ENCODE measurements at regions not wholly inside any gene's neighbourhood (a gene's known extent, or its start where the extent isn't known, plus 50 kb on each side); places are given as distances from the start of the nearest gene placed in this dataset.
A peak's percentile ranks its signal among the peaks of the same experiment; 100 is the strongest.

DNA sequence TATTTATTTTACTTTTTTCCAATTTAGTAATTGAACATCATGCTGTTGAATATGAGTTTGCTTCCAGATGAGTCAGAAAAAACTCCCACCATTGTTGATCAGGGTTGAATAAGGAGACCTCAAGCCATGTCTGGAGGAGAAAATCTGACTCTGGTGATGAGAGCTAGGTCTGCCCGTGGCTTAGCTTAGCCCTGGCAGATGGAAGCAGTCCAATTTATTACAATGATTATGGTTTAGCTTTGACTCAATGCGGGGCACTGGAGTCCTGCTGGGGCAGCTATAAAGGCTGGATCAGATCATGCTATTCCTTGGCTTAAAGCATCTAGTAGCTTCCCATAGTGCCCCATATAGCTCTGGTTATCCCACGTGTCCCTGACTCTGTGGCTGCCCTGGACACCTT is 506.5 kb downstream of the MN1 start:
- no peak for DNase-seq (ENCODE audit: low read depth in 4 of 4, low spot score in 2 of 4)

DNA sequence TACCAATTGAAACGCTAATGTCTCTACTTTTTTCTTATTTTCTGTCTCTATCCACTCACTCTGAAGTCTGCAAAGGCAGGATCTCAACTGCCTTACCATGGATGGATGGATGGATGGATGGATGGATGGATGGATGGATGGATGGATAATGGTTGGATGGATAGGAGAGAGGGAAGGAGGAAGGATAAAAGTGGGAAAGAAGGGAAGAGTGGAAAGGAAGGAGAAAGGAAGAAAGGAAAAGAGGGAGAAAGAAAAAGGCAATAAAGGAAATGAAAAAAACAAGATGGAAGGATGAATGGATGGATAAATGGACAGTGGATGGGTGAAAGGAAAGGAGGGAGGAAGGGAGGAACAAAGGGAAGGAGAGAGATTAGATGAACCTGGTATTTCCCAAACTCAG is 506.0 kb downstream of the MN1 start:
- no peak for DNase-seq (ENCODE audit: low read depth in 4 of 4, low spot score in 2 of 4)

DNA sequence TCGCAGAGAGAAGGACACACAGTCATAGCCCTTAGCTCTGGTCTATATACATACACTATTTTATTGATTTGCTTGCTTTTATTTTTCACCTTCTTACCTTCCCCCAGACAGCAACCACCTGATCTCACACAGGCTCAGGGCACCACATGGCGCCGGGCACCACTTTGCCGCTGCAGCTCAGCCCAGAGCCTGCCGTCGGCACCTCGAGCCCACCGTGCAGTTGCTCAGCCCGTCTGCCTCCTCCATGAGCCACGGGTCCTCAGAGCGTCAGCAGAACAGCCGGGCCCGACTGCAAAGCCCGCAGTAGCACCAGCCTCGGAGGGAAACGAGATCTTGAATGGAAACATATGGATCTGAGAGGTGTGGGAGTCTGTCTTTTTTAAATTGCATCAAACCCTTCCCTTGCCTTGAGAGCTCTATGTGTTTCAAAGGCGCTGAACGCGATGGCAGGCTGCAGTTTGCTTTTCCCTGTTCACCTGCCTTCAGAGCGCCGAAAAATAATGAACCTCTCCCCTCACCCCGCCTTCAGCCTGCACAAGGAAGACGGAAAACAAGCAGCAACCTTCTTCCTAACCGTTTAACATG is 505.4 kb downstream of the MN1 start:
- DNase-seq (ENCODE audit: low read depth in 4 of 4, low spot score in 2 of 4): no peak

DNA sequence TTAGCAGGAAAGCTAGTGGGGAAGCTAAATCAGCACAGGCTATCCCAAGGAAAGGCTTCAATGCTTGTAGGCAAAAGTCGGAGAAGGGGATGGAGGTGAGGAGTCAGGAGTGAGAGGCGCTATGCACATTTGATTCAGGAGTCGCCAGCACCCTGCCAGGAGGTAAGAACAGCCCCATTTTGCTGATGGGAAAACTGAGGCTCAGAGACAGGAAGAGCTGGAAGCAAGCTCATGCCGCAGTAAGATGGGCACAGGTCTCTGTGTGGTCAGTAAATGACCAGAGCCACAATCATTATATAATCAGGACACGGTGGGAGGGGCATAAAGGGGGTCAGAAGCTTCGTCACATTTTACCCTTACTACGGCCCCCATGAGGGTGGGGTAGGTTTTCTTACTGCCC is 504.4 kb downstream of the MN1 start:
- DNase-seq (ENCODE audit: low read depth in 4 of 4, low spot score in 2 of 4): no peak

DNA sequence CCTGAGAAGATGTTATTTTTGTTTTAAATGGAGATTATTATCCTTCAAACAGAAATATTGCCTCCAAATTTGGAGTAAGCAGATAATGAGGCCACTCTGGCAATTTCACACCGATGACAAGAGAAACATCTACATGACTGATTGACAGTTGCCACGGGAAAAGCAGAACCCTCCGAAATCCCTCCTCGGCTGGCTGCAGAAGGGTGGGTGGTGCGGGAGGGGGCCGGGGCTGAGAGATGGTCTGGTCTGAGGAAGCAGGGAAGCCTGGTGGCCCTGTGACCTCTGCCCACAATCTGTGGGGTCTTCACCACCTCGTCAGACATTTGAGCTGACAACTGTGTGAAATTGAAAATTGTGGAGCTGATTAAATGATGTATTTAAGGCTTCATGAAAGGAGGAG is 503.2 kb downstream of the MN1 start:
- DNase-seq (ENCODE audit: low read depth in 4 of 4, low spot score in 2 of 4): no peak

DNA sequence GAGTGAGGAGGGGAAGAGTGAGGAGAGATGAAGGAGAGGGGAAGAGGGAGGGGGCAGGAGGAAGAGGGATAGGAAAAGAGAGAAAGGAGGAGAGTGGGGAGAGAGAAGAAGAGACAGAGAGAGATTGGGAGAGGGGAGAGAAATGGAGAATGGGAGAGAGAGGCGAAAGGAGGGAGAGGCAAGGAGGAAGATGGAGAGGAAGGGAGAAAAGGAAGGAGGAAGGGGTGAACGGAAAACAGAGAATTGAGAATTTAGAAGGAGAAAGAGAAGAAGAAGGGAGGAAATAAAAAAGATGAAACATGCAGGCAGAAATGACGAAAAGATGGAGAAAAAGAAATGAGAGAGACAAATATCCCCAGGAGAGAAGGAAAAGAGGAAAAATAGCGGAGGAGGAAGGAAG is 502.8 kb downstream of the MN1 start:
- DNase-seq (ENCODE audit: low read depth in 4 of 4, low spot score in 2 of 4): no peak

DNA sequence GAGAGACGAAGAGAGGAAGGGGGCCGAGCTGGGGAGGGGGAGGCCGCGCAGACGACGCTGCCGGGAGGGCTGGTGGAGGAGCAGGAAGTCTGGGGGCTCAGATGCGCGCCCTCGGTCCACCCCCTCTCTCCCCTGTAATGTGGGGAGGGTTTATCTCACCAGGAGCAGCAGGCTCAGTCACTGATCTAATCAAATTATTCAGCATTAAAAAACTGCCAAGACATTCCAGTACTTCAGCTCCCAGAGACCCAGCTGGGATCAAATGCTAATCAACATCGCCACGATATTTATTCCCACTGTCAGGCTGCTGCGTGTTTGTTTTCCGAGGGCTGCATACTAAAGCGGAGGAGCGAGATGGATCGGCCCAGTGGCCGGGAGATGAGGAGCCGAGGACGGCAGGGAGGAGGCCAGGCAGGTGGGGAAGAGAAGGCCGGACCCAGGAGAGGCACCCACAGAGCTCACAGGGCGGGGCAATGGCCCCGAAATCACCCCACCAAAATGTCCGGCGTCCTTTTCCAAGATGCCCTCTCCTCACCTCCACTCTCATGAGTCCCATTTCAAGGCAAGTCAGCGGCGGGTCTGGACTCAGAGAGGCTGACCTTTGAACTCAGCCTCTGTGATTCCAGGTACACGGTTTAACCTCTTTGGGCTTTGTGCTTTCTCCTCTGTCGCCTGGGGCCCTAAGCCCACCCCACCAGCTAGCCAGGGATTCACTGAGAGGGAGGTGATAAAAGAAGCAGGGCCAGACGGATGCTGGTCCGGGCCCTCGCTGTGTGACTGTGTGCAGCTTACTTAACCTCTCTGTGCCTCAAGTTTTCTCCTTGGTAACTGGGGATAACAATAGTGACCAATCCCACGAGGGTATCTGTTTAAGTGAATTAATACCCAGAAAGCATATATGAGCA is 502.1 kb downstream of the MN1 start:
- no peak for DNase-seq (ENCODE audit: low read depth in 4 of 4, low spot score in 2 of 4)

DNA sequence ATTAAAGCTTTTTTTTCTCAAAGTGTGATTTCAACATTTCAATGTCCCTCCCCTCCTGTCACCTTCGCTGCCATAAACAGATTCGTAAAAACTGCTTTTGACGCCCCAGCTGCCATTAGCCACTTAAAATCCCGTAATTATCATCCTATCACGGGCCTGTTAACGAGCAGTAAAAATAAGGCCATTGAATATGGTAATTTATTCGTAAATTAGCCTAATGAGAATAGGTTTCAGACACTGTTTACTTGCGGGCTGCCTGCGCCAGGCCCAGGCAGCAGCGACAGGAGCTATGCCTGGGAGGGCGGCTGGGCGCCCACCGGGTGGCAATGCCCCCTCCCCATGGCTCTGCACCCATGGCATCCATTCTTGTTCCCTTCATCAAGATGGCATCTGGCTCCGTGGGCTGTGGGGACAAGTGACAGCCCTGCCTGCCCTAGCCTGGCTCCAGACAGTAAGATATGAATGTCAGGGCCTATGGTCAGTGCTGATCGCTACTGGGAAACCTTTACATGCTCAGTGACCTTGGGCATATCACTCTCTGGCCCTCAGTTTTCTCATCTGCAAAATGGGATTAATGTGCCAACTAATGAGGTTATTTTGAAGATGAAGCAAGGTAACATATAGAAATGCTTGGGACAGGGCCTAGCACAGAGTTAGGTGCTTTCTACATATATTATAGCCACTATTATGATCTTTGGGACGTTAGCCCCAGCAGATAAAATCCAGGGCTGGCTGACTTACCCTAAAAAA is 500.8 kb downstream of the MN1 start:
- DNase-seq (ENCODE audit: low read depth in 4 of 4, low spot score in 2 of 4): no peak

DNA sequence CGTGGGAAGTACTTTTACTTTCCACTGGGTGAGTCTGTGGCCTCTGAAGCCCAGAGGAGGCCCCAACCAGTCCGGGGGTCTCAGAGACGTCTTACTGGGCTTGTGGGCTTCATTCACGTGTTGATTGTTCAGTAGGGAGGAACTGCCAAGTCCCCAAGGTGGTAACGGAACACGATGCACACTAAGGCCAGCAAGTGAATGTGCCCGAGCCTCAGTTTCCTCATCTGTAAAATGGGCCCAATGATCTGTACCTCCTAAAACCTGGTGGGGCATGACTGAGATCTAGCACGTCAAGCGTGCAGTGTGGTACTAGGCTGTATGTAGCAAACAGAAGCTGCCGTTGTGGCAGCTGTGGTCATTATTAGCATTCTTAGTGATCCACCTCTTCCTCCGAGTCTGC is 499.1 kb downstream of the MN1 start:
- no peak for DNase-seq (ENCODE audit: low read depth in 4 of 4, low spot score in 2 of 4)

DNA sequence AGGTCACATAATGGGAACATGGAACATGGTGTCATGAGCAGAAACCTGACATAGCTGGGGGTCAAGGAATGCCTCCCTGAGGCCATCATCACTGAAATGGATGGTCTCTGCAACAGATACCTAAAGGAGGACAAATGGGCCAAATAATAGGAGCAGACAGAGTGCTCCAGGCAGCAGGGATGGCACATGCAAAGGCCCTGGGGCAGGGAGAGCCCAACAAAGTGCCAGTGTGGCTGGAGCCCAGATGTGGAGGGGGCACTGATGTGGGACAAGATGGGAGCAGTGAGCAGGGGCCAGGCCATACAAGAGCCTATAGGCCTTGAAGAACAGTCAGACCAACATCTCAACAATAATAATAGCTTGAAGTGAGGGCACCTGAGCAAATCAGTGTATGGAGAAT is 497.8 kb downstream of the MN1 start:
- DNase-seq (ENCODE audit: low read depth in 4 of 4, low spot score in 2 of 4): no peak

DNA sequence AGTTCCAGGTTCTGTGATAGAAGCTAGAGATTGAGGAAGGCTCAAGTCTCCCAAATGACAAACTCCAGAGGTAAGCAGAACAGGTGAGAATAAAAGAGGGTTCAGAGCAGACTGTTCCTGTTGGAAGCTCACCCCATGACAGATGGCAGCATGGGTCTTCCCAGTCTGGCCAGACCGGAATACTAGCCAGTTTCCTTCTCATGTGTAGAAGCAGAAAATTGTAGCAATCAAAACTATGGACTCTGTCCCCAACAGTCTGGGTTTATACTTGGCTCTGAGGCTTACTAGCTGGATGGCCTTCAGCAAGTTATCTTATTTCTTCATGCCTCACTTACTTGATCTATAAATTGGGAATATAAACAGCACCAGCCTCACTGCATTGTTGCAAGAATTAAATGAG is 494.8 kb downstream of the MN1 start:
- no peak for DNase-seq (ENCODE audit: low read depth in 4 of 4, low spot score in 2 of 4)

DNA sequence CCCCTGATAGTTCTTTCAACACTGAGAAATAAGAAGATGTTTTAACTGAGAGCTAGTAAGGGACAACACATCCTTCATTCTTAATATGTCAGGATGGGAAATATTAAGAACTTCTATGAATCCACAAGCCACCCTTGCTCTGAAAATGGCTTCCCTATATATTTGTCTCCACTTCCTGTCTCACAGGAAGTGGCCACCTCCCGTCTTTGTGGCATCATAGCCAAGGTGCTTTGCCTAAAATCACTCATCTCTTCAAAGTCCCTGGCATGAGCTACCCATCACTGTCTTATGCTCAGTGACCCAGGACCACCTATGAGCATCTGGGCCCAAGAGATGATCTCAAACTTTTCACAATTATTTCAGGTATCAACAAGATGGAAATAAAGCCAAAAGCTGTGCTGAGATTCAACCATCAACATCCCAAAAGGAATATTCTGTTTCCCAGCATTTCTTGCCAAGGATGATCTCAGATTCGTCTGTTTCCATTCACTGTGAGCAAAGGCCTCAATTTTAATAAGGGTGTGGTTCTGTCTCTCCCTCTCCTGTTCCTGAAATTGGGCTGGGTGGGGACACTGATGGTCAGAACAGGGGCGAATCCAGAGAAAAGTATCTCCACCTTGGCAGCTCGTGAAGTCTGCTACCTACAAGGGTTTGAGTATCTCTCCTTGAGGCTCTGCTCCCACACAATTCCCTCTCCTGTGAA is 493.9 kb downstream of the MN1 start:
- no peak for DNase-seq (ENCODE audit: low read depth in 4 of 4, low spot score in 2 of 4)

DNA sequence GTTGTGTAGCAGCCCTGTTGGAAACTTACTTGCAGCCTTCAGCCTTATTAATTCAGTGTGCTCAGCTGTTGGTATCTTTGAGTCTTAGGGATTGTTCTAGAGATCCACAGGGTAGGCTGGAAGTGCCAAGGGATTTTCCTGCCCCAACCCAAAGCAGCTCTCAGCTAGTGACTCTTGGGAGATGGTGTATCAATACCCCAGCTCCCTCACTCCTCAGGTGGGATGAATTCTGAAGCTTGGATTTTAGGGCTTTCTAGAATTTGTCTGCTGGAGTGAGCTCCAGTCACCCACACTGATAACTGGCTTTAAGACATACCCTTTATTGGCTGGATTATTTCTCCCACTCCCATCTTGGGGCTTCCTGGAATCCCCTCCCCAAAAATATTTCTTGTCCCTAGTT is 493.0 kb downstream of the MN1 start:
- no peak for DNase-seq (ENCODE audit: low read depth in 4 of 4, low spot score in 2 of 4)

DNA sequence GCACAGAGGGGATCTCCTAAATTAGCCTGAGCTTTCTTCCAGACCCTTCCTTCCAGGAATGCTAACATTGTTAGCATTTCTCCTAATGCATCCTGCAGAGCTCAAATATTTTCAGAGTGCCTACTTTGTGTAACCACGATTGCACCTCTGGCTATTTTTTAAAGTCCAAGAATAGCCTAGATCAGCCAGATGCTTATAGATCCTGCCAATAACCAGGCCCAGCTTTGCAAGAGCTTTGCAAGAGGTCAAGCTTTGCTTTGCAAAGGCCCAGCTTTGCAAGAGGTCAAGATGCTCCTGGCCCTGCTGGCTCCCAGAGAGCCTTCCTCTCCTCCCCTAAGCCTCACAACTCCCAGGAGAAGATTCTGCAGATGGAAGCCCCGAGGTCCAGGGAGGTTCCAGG is 491.9 kb downstream of the MN1 start:
- no peak for DNase-seq (ENCODE audit: low read depth in 4 of 4, low spot score in 2 of 4)

DNA sequence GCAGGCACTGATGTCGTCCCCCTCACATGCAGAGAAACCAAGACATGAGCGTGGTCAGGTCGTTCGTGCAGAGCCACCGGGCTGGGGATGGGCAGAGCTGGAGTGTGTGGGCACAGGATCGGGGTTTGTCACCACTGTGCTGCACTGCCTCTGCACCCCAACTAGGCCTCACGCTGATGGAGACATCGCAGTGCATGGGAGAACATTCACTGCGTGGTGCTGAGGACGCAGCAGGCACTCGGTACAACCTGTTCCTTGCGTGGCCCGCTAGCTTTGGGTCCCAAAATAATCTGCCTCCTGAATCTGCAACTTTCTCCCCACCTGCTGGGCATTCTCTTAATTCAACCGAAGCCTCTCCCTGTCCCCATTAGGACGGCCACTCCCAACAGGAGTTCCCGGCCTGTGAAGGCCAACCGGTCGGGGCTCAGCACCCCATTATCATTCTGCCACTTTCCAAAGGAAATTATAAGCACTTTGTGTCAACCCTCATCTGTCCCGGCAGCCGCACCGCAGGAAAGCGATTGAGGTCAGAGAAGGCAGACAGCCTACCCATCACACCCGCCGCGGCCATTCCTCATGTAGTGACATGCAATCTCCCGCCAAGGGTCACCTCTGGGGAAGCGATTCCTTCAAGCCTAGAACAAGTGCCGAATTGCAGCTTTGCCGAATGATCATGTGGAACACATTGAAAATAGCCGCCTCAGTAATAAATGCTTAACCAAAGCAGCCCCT is 490.4 kb downstream of the MN1 start:
- DNase-seq (ENCODE audit: low read depth in 4 of 4, low spot score in 2 of 4): no peak

DNA sequence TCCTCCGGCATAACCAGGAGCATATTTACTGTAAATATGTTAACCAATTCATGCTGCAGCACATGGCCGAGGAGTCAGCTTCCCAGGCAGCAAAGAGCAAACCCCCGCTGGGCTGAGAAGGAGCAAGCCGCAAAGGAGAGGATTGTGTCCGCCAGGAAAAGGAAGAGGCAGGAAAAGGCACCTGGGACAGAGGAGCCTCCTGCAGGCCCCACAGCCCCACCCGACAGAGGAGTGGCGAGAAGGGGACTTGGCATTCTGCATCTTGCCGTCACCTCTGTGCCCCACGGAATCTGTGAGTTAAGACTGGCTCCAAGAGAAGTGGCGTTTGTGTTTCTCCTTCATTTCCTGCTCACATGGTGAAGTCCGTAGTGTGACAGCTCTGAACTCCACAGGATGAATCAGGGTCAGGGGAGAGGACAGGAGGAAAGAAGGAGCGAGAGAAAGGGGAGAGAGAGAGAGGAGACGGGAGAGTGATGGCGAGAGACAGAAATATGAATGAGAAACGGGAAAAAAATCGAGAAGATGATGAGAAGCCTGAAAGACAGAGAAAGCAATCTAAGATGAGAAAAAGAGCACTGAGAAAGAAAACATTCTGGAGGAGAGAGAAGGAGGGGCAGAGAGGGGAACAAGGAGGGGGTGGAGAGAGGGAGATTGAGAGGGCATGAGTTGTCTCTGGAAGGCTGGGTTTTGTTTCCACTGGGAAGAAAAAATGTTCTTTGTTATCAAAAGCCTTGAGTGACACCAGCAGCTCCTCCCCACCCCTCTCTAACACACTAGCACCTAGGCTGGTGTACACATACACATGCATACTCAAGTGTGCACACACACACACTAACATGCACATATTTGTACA is 489.6 kb downstream of the MN1 start:
- no peak for DNase-seq (ENCODE audit: low read depth in 4 of 4, low spot score in 2 of 4)

DNA sequence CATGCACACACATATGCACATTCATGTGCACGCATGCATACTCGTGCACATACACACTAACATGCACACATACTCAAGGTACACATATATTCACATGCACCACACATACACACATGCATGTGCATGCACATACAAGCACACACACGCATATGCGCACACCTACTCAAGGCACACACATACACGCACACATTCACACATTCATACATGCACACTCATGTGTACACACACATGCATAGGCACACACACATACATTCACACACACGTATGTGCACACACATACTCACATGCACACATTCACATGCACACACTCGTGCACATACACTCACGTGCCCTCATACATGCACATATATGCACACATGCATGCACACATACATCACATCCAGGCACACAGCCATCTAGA is 489.0 kb downstream of the MN1 start:
- no peak for DNase-seq (ENCODE audit: low read depth in 4 of 4, low spot score in 2 of 4)

DNA sequence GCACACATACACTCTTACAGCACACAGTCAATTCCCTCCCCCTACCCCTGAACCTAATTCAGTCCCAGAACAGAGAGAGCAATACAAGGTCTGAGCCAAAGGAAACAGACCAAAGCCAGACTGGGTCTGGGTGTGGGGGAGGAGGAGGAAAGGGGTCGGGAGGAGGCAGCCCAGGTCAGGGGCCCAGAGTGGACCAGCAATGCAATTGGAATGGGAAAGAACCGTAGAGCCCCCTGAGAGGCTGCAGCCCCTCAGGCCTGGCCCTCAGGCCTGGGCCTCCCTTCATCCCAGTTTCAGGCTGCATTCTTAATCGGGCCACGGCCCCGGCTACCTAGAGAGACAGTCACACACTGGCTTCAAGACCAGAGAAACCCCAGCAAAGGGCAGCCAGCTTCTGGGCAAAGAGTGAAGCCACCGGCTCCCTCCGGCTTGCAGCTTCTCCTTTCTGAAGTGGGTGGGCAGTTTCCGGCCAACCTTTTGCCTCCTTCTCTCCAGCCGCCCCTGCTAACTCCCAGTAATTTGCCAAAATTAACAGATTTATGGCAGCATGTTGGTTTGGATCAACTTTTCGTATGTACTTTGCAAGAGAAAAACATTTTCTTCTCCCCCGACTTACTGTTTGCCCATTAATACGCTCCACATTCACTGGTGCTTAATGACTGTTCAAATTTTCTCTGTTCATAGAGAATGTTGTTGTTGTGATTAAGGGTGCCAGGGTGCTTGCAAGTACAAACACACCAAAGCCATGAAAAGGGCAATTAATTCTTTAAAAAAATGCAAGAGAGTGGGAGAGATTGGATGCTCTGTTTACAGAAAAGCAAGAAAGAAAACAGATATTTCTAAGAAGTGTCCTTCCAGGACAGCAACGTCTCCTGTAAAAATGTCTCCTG is 488.3 kb downstream of the MN1 start:
- DNase-seq (ENCODE audit: low read depth in 4 of 4, low spot score in 2 of 4): peak in 1 of 4 donors; percentile 50

Data from left renal cortex interstitium (tissue), 4 donors.